ENCODE measurements at regions not wholly inside any gene's neighbourhood (a gene's known extent, or its start where the extent isn't known, plus 50 kb on each side); places are given as distances from the start of the nearest gene placed in this dataset.

DNA sequence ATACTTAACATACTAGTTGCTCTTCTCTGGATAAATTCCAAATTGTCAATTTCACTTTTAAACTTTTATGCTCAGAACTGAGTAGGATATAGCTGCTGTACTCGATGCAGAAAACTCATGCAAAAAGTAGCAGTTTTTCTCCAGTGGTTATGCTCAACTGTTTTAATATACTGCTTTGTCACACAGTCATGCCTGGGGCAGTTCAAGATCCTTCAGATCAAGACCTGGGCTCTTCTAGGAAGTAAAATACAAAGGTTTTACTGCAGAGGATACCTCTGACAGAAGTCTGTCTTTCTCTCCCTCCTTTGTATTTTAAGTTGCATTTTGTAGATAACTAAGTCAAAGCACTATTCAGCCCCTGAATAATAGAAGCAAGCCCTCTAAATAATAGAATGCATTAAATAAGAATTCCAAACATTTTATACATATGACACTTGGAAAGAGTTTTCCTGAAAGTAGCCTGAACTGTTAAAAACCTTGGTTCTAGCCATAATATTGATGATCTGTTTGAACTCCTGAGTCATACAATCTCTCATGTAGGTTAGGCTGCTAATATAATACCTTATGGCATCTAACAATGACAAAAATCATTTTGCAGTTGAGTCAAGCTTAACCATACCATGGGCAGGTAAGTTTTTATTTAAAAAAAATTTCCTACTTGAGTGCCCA, 183.3 kb upstream of the TRIB2 start:
- intact Hi-C loops (cut with DNase I) = no loop called here
- Histone ChIP-seq H3K27ac (no peak overlapping the region), H3K36me3 (no peaks in the 10 kb centered on the region), H3K4me1 (no peaks in the 10 kb centered on the region), H3K9me3 (no peaks in the 10 kb centered on the region), H3K27me3 (no peaks in the 10 kb centered on the region), H3K4me3 (no peak overlapping the region)
- ATAC-seq (no peak), DNase-seq (no peak)
- TF ChIP-seq, protein P1, sequence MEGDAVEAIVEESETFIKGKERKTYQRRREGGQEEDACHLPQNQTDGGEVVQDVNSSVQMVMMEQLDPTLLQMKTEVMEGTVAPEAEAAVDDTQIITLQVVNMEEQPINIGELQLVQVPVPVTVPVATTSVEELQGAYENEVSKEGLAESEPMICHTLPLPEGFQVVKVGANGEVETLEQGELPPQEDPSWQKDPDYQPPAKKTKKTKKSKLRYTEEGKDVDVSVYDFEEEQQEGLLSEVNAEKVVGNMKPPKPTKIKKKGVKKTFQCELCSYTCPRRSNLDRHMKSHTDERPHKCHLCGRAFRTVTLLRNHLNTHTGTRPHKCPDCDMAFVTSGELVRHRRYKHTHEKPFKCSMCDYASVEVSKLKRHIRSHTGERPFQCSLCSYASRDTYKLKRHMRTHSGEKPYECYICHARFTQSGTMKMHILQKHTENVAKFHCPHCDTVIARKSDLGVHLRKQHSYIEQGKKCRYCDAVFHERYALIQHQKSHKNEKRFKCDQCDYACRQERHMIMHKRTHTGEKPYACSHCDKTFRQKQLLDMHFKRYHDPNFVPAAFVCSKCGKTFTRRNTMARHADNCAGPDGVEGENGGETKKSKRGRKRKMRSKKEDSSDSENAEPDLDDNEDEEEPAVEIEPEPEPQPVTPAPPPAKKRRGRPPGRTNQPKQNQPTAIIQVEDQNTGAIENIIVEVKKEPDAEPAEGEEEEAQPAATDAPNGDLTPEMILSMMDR (IDR thresholded peaks at IDR 0.05) = no peak

DNA sequence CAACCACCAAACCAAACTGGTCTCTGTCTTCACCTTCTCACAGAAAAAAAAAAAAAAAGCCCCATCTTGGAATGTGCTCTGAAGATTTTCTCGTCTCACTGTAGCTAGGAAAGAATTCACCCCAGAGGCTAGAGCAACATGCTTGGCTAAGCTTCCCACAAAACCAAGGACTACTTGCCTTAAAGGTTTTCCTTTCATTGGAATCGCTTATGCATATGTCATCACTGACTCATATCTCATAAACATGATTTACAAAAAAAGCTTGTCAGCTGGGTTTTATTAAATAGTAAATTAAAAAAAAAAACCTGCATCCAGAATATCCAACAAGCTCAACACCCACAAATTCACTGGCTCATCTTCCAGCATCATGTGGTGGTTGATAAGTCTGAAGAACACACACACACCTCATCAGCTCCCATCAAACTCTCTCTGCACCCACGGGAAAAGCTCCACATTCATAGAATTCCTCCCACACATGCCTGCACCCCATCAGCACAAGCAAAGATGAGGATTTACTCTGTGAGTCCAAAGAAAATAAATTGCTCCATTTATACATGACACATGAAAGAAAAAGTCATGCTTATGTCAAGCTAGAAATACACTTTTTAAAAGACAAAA, 182.0 kb upstream of the TRIB2 start:
- TF ChIP-seq, protein P1 (IDR thresholded peaks at IDR 0.05) = no peak
- no peak for DNase-seq
- intact Hi-C loops (cut with DNase I) = no loop called here
- Histone ChIP-seq H3K4me1 (no peaks in the 10 kb centered on the region), H3K9me3 (no peaks in the 10 kb centered on the region), H3K27ac (no peak overlapping the region), H3K4me3 (no peak overlapping the region), H3K27me3 (no peaks in the 10 kb centered on the region), H3K36me3 (no peaks in the 10 kb centered on the region)
- no peak for ATAC-seq

DNA sequence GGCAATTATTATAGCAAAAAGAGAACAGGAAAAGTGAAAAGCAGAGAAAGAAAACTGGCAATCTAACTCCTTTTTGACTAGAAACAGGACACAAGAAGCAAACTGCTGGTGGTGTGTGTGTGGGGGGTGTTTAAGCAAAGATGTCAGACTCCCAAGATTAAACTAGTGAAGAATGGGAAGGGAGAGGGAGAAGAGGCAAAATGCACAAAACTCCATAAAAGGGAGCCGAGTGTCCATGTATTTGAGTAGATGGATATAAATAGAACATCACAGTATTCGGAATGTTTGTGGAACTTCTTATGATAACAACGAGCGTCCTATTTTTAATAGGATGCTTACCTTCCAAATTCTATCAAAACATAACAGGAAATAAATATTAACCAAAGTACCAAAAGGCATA, 179.8 kb upstream of the TRIB2 start:
- H3K27me3 ChIP-seq = no peaks in the 10 kb centered on the region
- intact Hi-C loops (cut with DNase I) = no loop called here
- no peak for ATAC-seq
- H3K4me1 ChIP-seq = no peaks in the 10 kb centered on the region
- no peaks in the 10 kb centered on the region for H3K9me3 ChIP-seq
- TF ChIP-seq, protein P1 (IDR thresholded peaks at IDR 0.05) = no peak
- DNase-seq = no peak
- H3K36me3 ChIP-seq = no peaks in the 10 kb centered on the region
- no peak overlapping the region for H3K4me3 ChIP-seq
- no peak overlapping the region for H3K27ac ChIP-seq

DNA sequence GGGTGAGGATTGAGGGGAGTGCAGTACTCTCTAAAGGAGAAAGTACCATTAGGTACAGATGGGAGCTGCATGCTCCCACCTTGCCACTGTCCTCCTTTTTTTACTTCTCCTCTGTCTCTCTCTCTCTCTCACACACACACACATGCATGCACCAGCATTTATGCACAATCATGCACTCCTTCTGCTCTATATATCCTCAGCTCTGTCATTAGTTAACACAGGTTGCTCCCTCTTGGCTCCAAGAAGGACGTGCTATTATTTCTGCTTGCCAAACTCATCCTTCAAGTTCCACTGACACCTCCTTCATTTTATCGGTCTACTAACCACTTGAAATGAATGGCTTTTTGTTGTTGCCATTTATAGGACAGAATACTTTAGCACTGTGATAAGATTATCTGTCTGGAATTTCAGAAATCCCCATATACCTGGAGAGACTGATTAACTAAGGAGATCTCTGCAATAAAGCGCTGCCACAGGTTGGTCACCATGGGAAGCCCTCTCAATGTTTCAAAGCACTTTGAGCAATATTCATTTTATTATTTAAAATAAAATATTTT, 178.5 kb upstream of the TRIB2 start:
- Histone ChIP-seq H3K4me1 (no peaks in the 10 kb centered on the region), H3K27ac (no peak overlapping the region), H3K36me3 (no peaks in the 10 kb centered on the region), H3K4me3 (no peak overlapping the region), H3K9me3 (no peaks in the 10 kb centered on the region), H3K27me3 (no peaks in the 10 kb centered on the region)
- TF ChIP-seq, protein P1 (IDR thresholded peaks at IDR 0.05) = no peak
- no peak for DNase-seq
- intact Hi-C loops (cut with DNase I) = no loop called here
- ATAC-seq = no peak

DNA sequence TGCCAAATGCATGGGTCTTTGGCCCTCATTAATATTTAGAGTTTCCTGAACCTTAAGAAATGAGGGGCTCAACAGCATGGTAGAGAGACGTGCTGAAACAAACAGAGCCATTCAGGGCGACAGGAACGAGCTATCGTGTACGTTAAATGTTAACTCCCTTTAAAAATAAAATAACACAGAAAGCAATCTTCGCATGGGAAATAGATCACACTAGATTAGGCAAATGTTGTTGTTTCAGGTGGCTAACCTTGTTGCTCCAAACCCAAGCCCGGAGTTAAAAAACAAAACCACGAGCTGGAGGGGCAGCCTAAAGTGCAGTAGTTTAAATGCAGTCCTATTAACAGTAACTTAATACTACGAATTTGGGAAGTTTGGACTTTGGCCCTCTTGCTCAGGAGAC, 177.4 kb upstream of the TRIB2 start:
- TF ChIP-seq, protein P1 (IDR thresholded peaks at IDR 0.05) = no peak
- ATAC-seq = no peak
- no peaks in the 10 kb centered on the region for H3K9me3 ChIP-seq
- no peaks in the 10 kb centered on the region for H3K27me3 ChIP-seq
- H3K36me3 ChIP-seq = no peaks in the 10 kb centered on the region
- H3K27ac ChIP-seq = no peak overlapping the region
- peaks cover 5% of the 10 kb centered on the region for H3K4me1 ChIP-seq
- DNase-seq = no peak
- intact Hi-C loops (cut with DNase I) = no loop called here
- no peak overlapping the region for H3K4me3 ChIP-seq
